ENCODE measurements at regions not wholly inside any gene's neighbourhood (a gene's known extent, or its start where the extent isn't known, plus 50 kb on each side); places are given as distances from the start of the nearest gene placed in this dataset.
A peak's percentile ranks its signal among the peaks of the same experiment; 100 is the strongest.

GRCh38 chr6:168222115-168223043, 97.2 kb downstream of the DACT2 start:
- ATAC-seq (ENCODE audit: low read depth): no peak
- no peak for DNase-seq
- POLR2A ChIA-PET: no interaction called here
- Mint-ChIP-seq H3K9me3 (no peaks in the 10 kb centered on the region), H3K27ac (no peak overlapping the region), H3K27me3 (peaks cover 5% of the 10 kb centered on the region), H3K36me3 (no peaks in the 10 kb centered on the region), H3K4me1 (no peaks in the 10 kb centered on the region), H3K4me3 (no peak overlapping the region)

- peaks cover 5% of the 10 kb centered on the region for H3K27me3 Mint-ChIP-seq
Measured at GRCh38 chr6:168221497-168222079, 98.0 kb downstream of the DACT2 start.

DNA sequence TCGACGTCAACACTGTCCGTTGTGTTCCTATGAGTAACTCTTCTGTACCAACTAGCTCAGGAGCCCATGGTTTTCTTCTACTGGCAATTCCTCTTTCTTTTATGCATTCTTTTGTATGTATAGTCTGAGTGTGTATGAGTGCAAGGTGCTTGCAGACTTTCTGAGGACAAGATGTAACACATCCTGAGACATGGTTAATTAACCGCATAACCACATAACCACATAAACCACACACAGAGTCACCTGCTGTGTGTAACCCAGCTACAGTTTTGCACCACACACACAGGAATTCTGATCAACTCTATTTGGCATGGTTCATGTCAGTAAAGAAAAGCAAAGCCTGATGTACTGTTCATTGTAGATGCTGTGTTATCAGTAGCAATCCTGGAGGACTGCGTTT, 98.6 kb downstream of the DACT2 start:
- DNase-seq: no peak
- H3K27me3 Mint-ChIP-seq: peaks cover 3% of the 10 kb centered on the region

More at GRCh38 chr6:168221497-168222079, 98.0 kb downstream of the DACT2 start:
- no peaks in the 10 kb centered on the region for H3K36me3 Mint-ChIP-seq
- H3K27ac Mint-ChIP-seq: no peak overlapping the region
- DNase-seq: no peak
- H3K4me1 Mint-ChIP-seq: no peaks in the 10 kb centered on the region
- H3K4me3 Mint-ChIP-seq: no peak overlapping the region
- no peaks in the 10 kb centered on the region for H3K9me3 Mint-ChIP-seq
- no peak for ATAC-seq (ENCODE audit: low read depth)
- POLR2A ChIA-PET: no interaction called here

DNA sequence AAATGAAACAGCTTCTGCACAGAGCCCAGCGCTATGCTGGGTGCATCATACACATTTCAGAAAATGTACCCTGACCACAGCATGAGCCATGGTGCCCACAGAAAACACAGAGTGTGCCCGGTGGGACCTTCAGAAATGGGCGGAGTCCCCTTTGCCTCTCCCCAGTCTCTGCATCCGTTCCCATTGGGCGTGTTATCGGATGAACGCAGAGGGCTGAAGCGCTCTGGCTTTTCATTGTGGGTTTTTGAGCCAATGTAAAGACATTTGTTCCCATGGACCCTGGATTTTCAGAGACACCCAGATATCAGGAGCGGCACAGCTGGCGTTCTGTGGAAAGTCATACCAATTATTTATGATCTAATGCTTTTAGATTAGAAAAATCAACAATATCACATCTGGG, 99.8 kb downstream of the DACT2 start:
- Mint-ChIP-seq H3K36me3 (no peaks in the 10 kb centered on the region), H3K4me3 (no peak overlapping the region), H3K9me3 (no peaks in the 10 kb centered on the region), H3K27ac (no peak overlapping the region), H3K27me3 (peaks cover 2% of the 10 kb centered on the region), H3K4me1 (no peaks in the 10 kb centered on the region)
- ATAC-seq (ENCODE audit: low read depth): no peak
- DNase-seq: no peak
- POLR2A ChIA-PET: no interaction called here

More for the DNA sequence above, 98.6 kb downstream of the DACT2 start:
- Mint-ChIP-seq H3K36me3 (no peaks in the 10 kb centered on the region), H3K27ac (no peak overlapping the region), H3K4me1 (no peaks in the 10 kb centered on the region), H3K9me3 (no peaks in the 10 kb centered on the region), H3K4me3 (no peak overlapping the region)
- no peak for ATAC-seq (ENCODE audit: low read depth)
- POLR2A ChIA-PET: no interaction called here

DNA sequence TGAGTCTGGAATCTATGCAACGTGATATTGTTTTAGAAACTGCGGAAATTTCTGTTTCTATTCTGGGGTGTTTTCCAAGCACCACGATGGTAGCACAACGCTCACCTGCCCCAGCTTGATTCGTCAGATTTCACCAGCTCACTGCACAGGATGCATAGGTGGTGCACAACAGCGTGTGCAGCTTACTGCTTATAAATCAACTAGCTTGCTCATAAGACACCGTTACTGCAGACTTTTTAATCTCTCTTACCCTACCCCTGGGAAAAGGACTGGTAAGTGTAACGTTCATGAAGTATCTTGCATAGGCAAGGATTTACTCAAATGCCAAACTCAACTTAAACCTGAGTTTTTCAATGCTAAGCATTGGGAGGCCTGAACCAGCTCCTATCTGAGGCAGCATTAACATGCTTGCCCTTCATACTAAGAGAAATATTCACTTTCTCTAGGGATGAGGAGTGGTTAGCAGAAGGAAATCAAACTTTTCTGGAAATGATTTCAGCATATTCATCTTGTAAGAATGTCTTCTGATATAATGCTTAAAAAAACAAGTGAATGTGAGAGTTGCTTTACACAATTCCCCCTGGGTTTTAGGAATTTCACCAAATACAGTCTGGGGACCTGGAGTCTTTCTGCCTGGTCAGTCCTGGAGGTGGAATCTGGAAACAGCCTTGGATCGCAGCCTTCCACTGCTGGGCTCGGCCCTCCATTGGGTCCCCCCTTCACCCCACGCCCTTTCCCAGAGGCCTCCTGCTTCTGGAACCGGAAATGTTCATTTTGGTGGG, 100.6 kb downstream of the DACT2 start:
- H3K9me3 Mint-ChIP-seq: no peaks in the 10 kb centered on the region
- peaks cover 2% of the 10 kb centered on the region for H3K27me3 Mint-ChIP-seq
- no peaks in the 10 kb centered on the region for H3K4me1 Mint-ChIP-seq
- no peaks in the 10 kb centered on the region for H3K36me3 Mint-ChIP-seq
- DNase-seq: no peak
- no peak overlapping the region for H3K4me3 Mint-ChIP-seq
- POLR2A ChIA-PET: no interaction called here
- H3K27ac Mint-ChIP-seq: no peak overlapping the region
- ATAC-seq (ENCODE audit: low read depth): no peak

GRCh38 chr6:168217880-168218537, 101.6 kb downstream of the DACT2 start:
- Mint-ChIP-seq H3K27me3 (peaks cover 2% of the 10 kb centered on the region), H3K27ac (no peak overlapping the region), H3K9me3 (no peaks in the 10 kb centered on the region), H3K36me3 (no peaks in the 10 kb centered on the region), H3K4me1 (no peaks in the 10 kb centered on the region), H3K4me3 (no peak overlapping the region)
- no peak for ATAC-seq (ENCODE audit: low read depth)
- POLR2A ChIA-PET: no interaction called here
- DNase-seq: no peak

- no peaks in the 10 kb centered on the region for H3K27me3 Mint-ChIP-seq
- no peak overlapping the region for H3K27ac Mint-ChIP-seq
- no peaks in the 10 kb centered on the region for H3K36me3 Mint-ChIP-seq
- H3K4me1 Mint-ChIP-seq: no peaks in the 10 kb centered on the region
- no peak for DNase-seq
- no peaks in the 10 kb centered on the region for H3K9me3 Mint-ChIP-seq
- POLR2A ChIA-PET: no interaction called here
- H3K4me3 Mint-ChIP-seq: no peak overlapping the region
- no peak for ATAC-seq (ENCODE audit: low read depth)
Measured at GRCh38 chr6:168217216-168217879, 102.2 kb downstream of the DACT2 start.

DNA sequence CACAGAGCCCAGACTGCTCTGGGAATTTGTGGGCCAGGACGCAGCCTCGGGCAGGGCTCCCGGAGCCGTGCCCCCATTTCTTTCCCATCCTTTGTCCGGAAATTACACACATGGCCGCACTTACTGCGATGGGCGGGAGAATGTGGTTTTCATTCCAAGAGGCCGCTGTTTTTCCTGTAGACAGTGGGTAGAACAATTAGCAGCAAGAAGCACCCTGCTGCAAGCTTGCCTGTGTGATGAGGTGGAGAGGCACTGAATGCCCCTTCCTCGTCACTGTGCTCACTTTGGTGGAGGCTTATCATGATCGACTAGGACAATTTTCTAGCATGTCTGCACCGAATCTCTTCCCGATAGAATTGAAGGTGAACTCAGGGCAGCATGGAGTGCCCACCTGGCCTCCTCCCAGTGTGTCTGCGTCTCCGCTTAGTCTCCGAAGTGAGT, 102.8 kb downstream of the DACT2 start:
- POLR2A ChIA-PET: no interaction called here

GRCh38 chr6:168216117-168216516, 103.5 kb downstream of the DACT2 start:
- Mint-ChIP-seq H3K36me3 (no peaks in the 10 kb centered on the region), H3K9me3 (no peaks in the 10 kb centered on the region), H3K4me1 (no peaks in the 10 kb centered on the region), H3K27me3 (no peaks in the 10 kb centered on the region), H3K27ac (no peak overlapping the region), H3K4me3 (no peak overlapping the region)
- ATAC-seq (ENCODE audit: low read depth): no peak
- no peak for DNase-seq
- POLR2A ChIA-PET: no interaction called here

More for the DNA sequence above, 102.8 kb downstream of the DACT2 start:
- Mint-ChIP-seq H3K9me3 (no peaks in the 10 kb centered on the region), H3K36me3 (no peaks in the 10 kb centered on the region), H3K4me3 (no peak overlapping the region), H3K27ac (no peak overlapping the region), H3K4me1 (no peaks in the 10 kb centered on the region), H3K27me3 (no peaks in the 10 kb centered on the region)
- DNase-seq (no peak), ATAC-seq (ENCODE audit: low read depth) (no peak)

DNA sequence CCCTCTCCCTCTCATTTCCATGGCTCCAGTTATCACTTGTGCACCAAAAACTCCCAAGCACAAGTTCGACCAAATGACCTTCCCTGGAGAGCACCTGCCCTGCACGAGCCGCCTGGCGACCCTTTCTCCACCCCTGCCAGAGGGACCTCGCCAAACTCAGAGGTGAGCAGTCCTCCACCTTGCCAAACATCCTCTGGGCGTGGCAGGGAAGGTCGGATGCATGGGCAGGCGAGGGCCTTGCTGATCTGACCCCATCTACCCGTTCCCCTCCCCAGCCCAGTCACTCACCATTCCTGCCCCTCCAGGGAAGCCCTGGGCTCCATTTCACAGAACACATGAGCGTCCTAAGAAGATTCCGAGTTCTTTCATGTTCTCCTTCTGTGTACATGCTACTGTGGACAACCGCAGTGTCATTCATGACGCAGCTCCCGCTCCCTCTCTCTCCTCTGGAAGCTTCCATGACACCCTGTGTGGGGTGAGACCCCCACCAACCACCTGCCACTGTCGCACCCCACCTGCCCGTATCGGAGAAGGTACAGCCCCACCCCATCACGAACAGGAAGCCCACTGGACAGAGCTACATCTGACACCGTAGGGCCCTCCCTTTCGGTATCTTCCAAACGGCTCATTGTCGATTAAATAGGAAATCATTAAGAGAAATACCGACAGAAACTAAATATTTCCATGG, 104.3 kb downstream of the DACT2 start:
- Mint-ChIP-seq H3K9me3 (no peaks in the 10 kb centered on the region), H3K4me3 (no peak overlapping the region), H3K4me1 (no peaks in the 10 kb centered on the region), H3K27ac (peak overlapping the region; percentile 41), H3K27me3 (no peaks in the 10 kb centered on the region), H3K36me3 (no peaks in the 10 kb centered on the region)
- DNase-seq (no peak), ATAC-seq (ENCODE audit: low read depth) (no peak)
- POLR2A ChIA-PET: no interaction called here

DNA sequence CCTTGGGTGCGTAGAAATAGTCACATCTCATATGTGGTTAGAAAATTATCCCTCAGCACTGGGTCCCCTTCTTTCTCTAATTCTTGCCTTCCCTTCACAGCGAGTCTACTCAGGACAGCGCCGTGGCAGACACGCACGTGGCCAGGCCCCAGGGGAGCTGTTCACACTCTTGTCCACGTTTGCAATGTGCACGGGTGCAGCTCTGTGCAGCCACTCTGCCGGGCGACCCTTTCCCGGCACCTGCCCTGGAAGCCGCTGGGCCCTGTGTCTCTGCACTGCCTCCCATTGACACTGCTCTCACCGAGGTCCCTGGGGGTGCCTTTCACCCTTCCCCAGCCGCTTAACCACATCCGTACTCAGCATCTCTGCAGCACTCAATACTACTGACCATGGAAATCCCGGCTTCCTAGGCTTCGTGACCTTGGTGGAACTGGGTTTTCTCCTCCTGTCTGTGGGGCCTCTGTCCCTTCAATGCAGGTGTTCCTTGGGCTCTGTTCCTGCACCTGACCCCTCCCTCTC, 104.9 kb downstream of the DACT2 start:
- Mint-ChIP-seq H3K27ac (no peak overlapping the region), H3K36me3 (no peaks in the 10 kb centered on the region), H3K4me1 (no peaks in the 10 kb centered on the region), H3K4me3 (no peak overlapping the region), H3K9me3 (no peaks in the 10 kb centered on the region), H3K27me3 (no peaks in the 10 kb centered on the region)
- no peak for ATAC-seq (ENCODE audit: low read depth)
- DNase-seq: no peak
- POLR2A ChIA-PET: no interaction called here

DNA sequence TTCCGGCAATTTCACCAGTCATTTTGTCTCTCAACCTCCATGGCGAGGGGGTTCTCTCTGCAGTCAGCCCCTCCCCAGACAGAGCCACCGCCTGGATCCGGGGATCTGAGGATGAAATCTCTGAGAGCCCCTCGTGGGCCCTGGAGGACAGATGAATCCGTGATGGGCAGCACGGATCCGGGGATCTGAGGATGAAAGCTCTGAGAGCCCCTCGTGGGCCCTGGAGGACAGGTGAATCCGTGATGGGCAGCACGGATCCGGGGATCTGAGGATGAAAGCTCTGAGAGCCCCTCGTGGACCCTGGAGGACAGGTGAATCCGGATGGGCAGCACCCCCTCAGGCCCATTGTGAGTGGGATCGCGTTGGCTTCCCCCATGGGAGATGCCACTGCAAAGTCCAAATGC, 106.5 kb downstream of the DACT2 start:
- POLR2A ChIA-PET: no interaction called here
- ATAC-seq (ENCODE audit: low read depth) (no peak), DNase-seq (no peak)
- no peaks in the 10 kb centered on the region for H3K9me3 Mint-ChIP-seq
- H3K27ac Mint-ChIP-seq: no peak overlapping the region
- no peaks in the 10 kb centered on the region for H3K27me3 Mint-ChIP-seq
- H3K4me1 Mint-ChIP-seq: no peaks in the 10 kb centered on the region
- H3K4me3 Mint-ChIP-seq: no peak overlapping the region
- no peaks in the 10 kb centered on the region for H3K36me3 Mint-ChIP-seq

Data from activated naive CD8-positive, alpha-beta T cell treated with anti-CD3 and anti-CD28 coated beads, Interleukin-2, amount 10 ng/mL, durations not matched to agents 7 days and 5 days (primary cell).